HCT116 (cell line): ENCODE measurements at regions not wholly inside any gene's neighbourhood (a gene's known extent, or its start where the extent isn't known, plus 50 kb on each side); places are given as distances from the start of the nearest gene placed in this dataset.

ENCODE experiments used
- CBX3 ChIP-seq: IDR thresholded peaks from 2 replicates; pipeline ENCODE4 v1.6.1; 2012; ENCODE audit warnings: low read depth
- CEBPB ChIP-seq: IDR thresholded peaks from 2 replicates; pipeline ENCODE4 v1.6.1; 2012; ENCODE audit warnings: low read depth
- CTCF ChIP-seq, 3 experiments: fragments of 200-600 bp in 1 of 3; sonication (generic) in 1 of 3; IDR thresholded peaks in 2 of 3; conservative IDR thresholded peaks in 1 of 3; 2 replicates each; pipeline ENCODE4 v1.5.1; 2012 to 2017; ENCODE audit warnings: low read depth in 2 of 3, low read length in 2 of 3, antibody characterized with exemption in 1 of 3, borderline replicate concordance in 1 of 3, control low read depth in 1 of 3, mild to moderate bottlenecking in 1 of 3, mixed read lengths in 1 of 3, mixed run types in 1 of 3, moderate library complexity in 1 of 3; ENCODE audit not compliant: insufficient read depth in 1 of 3
- ELF1 ChIP-seq: IDR thresholded peaks from 2 replicates; pipeline ENCODE4 v1.6.1; 2012; ENCODE audit warnings: low read depth, borderline replicate concordance
- EZH2 ChIP-seq: fragments of 200-600 bp; sonication (generic); IDR thresholded peaks from 2 replicates; pipeline ENCODE4 v1.6.1; 2017; ENCODE audit warnings: antibody characterized with exemption, mixed run types
- JUND ChIP-seq: IDR thresholded peaks from 2 replicates; pipeline ENCODE4 v1.6.1; 2012
- MAX ChIP-seq: IDR thresholded peaks from 2 replicates; pipeline ENCODE4 v1.6.1; 2012
- POLR2AphosphoS5 ChIP-seq: IDR thresholded peaks from 2 replicates; pipeline ENCODE4 v1.6.1; 2011; ENCODE audit warnings: mild to moderate bottlenecking, low read depth, low read length, moderate library complexity
- RAD21 ChIP-seq: IDR thresholded peaks from 2 replicates; pipeline ENCODE4 v1.6.1; 2012; ENCODE audit warnings: low read depth, mild to moderate bottlenecking
- REST ChIP-seq: IDR thresholded peaks from 2 replicates; pipeline ENCODE4 v1.6.1; 2012; ENCODE audit warnings: low read depth
- SIN3A ChIP-seq: IDR thresholded peaks from 2 replicates; pipeline ENCODE4 v1.6.1; 2012; ENCODE audit warnings: low read depth
- YY1 ChIP-seq: IDR thresholded peaks from 2 replicates; pipeline ENCODE4 v1.6.1; 2011; ENCODE audit warnings: low read length, low read depth, moderate library complexity, mild to moderate bottlenecking; ENCODE audit not compliant: insufficient replicate concordance; ENCODE audit errors: extremely low read depth
- ZNF274 ChIP-seq: fragments of 200-500 bp; sonication (Bioruptor generic); IDR thresholded peaks from 2 replicates; pipeline ENCODE4 v1.6.1; 2014; ENCODE audit warnings: mild to moderate bottlenecking, low read depth, low read length, inconsistent platforms

- TF ChIP-seq ZNF274, result no peak
- no peak for TF ChIP-seq CTCF (IDR thresholded peaks at IDR 0.05 in 2 of 3, conservative IDR thresholded peaks at IDR 0.05 in 1 of 3; ENCODE audit: borderline replicate concordance in 1 of 3, insufficient read depth in 1 of 3, low read depth in 2 of 3, low read length in 2 of 3)
- no peak for TF ChIP-seq EZH2
- no peak for TF ChIP-seq JUND
- TF ChIP-seq SIN3A, result no peak
- TF ChIP-seq POLR2AphosphoS5, result no peak
- TF ChIP-seq CBX3, result no peak
- no peak for TF ChIP-seq MAX
- no peak for TF ChIP-seq ELF1
- no peak for TF ChIP-seq CEBPB
- no peak for TF ChIP-seq REST
- no peak for TF ChIP-seq YY1
- TF ChIP-seq RAD21, result no peak
These were observed 116.0 kb downstream of the GPR63 start for GRCh38 chr6:96721227-96721626.
